ENCODE measurements at regions not wholly inside any gene's neighbourhood (a gene's known extent, or its start where the extent isn't known, plus 50 kb on each side); places are given as distances from the start of the nearest gene placed in this dataset.
"Not testable (repeated sequence)": the region's sequence is repeated elsewhere in the genome, so short reads cannot be mapped to it uniquely, and the experiment has no call there.

DNA sequence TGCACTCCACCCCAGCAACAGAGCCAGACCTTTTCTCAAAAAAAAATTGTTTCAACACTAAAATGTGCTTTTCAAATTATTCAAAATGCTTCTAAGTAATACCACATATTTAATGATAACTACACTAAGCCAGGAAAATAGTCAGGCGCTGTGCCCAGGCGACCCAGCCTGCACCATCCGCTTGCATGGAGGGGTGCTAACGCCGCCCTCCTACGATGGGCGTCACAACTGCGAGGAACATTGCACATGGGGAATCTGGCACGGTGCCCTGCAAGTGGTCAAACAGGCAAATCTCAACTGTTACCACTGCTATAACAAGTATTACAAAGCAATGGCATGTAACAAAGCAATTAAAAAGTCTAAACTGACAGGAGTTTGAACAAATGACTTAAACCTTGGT, 131.7 kb upstream of the PTPN20 start:
- H3K9ac ChIP-seq (ENCODE audit: insufficient read depth in 1 of 2, low read length in 2 of 2); H3K9me3 ChIP-seq (ENCODE audit: control insufficient read depth in 4 of 4, insufficient read depth in 3 of 4, low read length in 3 of 4); H3K4me3 ChIP-seq; H3K27me3 ChIP-seq (ENCODE audit: control insufficient read depth in 3 of 3, insufficient read depth in 3 of 3, low read length in 2 of 3); H3K4me1 ChIP-seq (ENCODE audit: control insufficient read depth in 5 of 5, insufficient read depth in 5 of 5, low read length in 5 of 5); H3K36me3 ChIP-seq (ENCODE audit: control insufficient read depth in 4 of 4, insufficient read depth in 4 of 4, low read length in 4 of 4); H3K27ac ChIP-seq (ENCODE audit: low read depth in 1 of 2, low read length in 1 of 2): not testable (repeated sequence)
- DNase-seq: peak; percentile 73 to 79 (median 77)
- peak; percentile 32 for ATAC-seq (ENCODE audit: insufficient read depth, low FRiP score)
- WGBS, 2 donors: 55 to 63% methylated on average over 9 of the region's 9 CpGs

DNA sequence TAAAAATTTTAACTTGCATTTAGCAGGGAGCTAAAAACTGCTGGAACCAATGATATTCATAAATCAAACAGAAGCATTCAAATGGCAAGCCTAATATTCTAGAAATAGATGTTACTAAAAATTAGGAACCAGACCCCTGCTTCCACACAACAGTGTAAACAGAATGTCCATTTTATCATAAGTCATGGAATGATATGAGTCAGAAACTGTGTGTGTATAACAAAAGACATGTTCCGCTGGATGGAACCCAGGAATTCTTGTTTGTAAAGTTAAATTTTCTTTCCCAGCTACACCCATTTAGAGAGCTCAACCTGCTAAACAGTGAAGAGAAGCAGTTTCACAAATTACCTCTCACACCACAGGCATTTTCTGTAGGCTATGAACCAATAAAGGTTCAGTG, 131.1 kb upstream of the PTPN20 start:
- not testable (repeated sequence) for H3K27me3 ChIP-seq (ENCODE audit: control insufficient read depth in 3 of 3, insufficient read depth in 3 of 3, low read length in 2 of 3); H3K4me3 ChIP-seq; H3K9ac ChIP-seq (ENCODE audit: insufficient read depth in 1 of 2, low read length in 2 of 2); H3K9me3 ChIP-seq (ENCODE audit: control insufficient read depth in 4 of 4, insufficient read depth in 3 of 4, low read length in 3 of 4); H3K4me1 ChIP-seq (ENCODE audit: control insufficient read depth in 5 of 5, insufficient read depth in 5 of 5, low read length in 5 of 5); H3K27ac ChIP-seq (ENCODE audit: low read depth in 1 of 2, low read length in 1 of 2); H3K36me3 ChIP-seq (ENCODE audit: control insufficient read depth in 4 of 4, insufficient read depth in 4 of 4, low read length in 4 of 4); DNase-seq; ATAC-seq (ENCODE audit: insufficient read depth, low FRiP score)
- WGBS, 2 donors: 64 to 90% methylated on average over 1 of the region's 1 CpG

DNA sequence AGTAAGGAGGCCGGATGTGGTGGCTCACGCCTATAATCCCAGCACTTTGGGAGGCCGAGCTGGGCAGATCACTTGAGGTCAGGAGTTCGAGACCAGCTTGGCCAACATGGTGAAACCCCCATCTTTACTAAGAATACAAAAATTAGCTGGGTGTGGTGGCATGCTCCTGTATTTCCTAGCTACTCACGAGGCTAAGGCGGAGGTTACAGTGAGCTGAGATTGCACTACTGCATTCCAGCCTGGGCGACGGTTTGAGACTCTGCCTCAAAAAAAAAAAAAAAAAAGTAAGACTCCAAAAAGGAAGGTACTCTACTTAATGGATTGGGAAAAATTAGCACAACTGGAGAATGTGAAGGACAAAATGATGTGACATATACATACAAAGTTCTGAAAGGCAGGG, 130.2 kb upstream of the PTPN20 start:
- not testable (repeated sequence) for ATAC-seq (ENCODE audit: insufficient read depth, low FRiP score); H3K4me1 ChIP-seq (ENCODE audit: control insufficient read depth in 5 of 5, insufficient read depth in 5 of 5, low read length in 5 of 5); H3K27me3 ChIP-seq (ENCODE audit: control insufficient read depth in 3 of 3, insufficient read depth in 3 of 3, low read length in 2 of 3); H3K9ac ChIP-seq (ENCODE audit: insufficient read depth in 1 of 2, low read length in 2 of 2); DNase-seq; H3K36me3 ChIP-seq (ENCODE audit: control insufficient read depth in 4 of 4, insufficient read depth in 4 of 4, low read length in 4 of 4); H3K27ac ChIP-seq (ENCODE audit: low read depth in 1 of 2, low read length in 1 of 2); H3K4me3 ChIP-seq; H3K9me3 ChIP-seq (ENCODE audit: control insufficient read depth in 4 of 4, insufficient read depth in 3 of 4, low read length in 3 of 4)
- WGBS, 2 donors: 90 to 96% methylated on average over 8 of the region's 8 CpGs

- H3K27me3 ChIP-seq (ENCODE audit: control insufficient read depth in 3 of 3, insufficient read depth in 3 of 3, low read length in 2 of 3); ATAC-seq (ENCODE audit: insufficient read depth, low FRiP score); H3K36me3 ChIP-seq (ENCODE audit: control insufficient read depth in 4 of 4, insufficient read depth in 4 of 4, low read length in 4 of 4); H3K4me3 ChIP-seq; H3K4me1 ChIP-seq (ENCODE audit: control insufficient read depth in 5 of 5, insufficient read depth in 5 of 5, low read length in 5 of 5); H3K27ac ChIP-seq (ENCODE audit: low read depth in 1 of 2, low read length in 1 of 2); H3K9me3 ChIP-seq (ENCODE audit: control insufficient read depth in 4 of 4, insufficient read depth in 3 of 4, low read length in 3 of 4); H3K9ac ChIP-seq (ENCODE audit: insufficient read depth in 1 of 2, low read length in 2 of 2): not testable (repeated sequence)
- DNase-seq: peak in 1 of 3 donors; percentile 2
- 78 to 90% methylated on average over 3 to 4 of the region's 4 CpGs for WGBS, 2 donors
Observed at GRCh38 chr10:46782001-46782874, 129.0 kb upstream of the PTPN20 start.

DNA sequence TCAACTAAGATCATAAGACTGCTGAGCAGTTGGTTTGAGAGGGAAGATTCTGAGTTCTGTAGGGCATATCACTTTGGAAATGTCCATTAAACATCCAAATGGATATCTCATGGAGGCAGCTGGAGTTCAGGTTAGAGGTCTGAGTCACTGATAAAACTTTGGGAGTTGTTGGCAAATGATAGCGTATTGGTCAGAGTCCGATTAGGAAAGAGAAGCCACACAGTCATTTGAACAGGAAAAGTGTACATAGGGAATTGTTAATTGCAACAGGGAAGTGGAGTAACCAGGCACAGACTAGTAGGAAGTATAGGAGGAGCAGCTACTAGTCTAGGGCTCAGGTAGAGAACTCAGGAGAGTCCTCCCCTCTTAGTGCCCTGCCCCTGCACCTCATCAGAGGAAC, 126.6 kb upstream of the PTPN20 start:
- H3K9ac ChIP-seq (ENCODE audit: insufficient read depth in 1 of 2, low read length in 2 of 2); H3K36me3 ChIP-seq (ENCODE audit: control insufficient read depth in 4 of 4, insufficient read depth in 4 of 4, low read length in 4 of 4); H3K4me3 ChIP-seq; ATAC-seq (ENCODE audit: insufficient read depth, low FRiP score); H3K27me3 ChIP-seq (ENCODE audit: control insufficient read depth in 3 of 3, insufficient read depth in 3 of 3, low read length in 2 of 3); H3K9me3 ChIP-seq (ENCODE audit: control insufficient read depth in 4 of 4, insufficient read depth in 3 of 4, low read length in 3 of 4); H3K4me1 ChIP-seq (ENCODE audit: control insufficient read depth in 5 of 5, insufficient read depth in 5 of 5, low read length in 5 of 5); H3K27ac ChIP-seq (ENCODE audit: low read depth in 1 of 2, low read length in 1 of 2); DNase-seq: not testable (repeated sequence)
- WGBS, 2 donors: 78 to 82% methylated on average over 2 of the region's 2 CpGs

- H3K9ac ChIP-seq (ENCODE audit: insufficient read depth in 1 of 2, low read length in 2 of 2): peak overlapping the region in 1 of 2 donors; percentile 25
- H3K4me1 ChIP-seq (ENCODE audit: control insufficient read depth in 5 of 5, insufficient read depth in 5 of 5, low read length in 5 of 5); ATAC-seq (ENCODE audit: insufficient read depth, low FRiP score); H3K27ac ChIP-seq (ENCODE audit: low read depth in 1 of 2, low read length in 1 of 2); H3K4me3 ChIP-seq; H3K27me3 ChIP-seq (ENCODE audit: control insufficient read depth in 3 of 3, insufficient read depth in 3 of 3, low read length in 2 of 3); H3K9me3 ChIP-seq (ENCODE audit: control insufficient read depth in 4 of 4, insufficient read depth in 3 of 4, low read length in 3 of 4); H3K36me3 ChIP-seq (ENCODE audit: control insufficient read depth in 4 of 4, insufficient read depth in 4 of 4, low read length in 4 of 4): not testable (repeated sequence)
- 41 to 61% methylated on average over 13 to 17 of the region's 18 CpGs for WGBS, 2 donors
- peak in 1 of 3 donors; percentile 7 for DNase-seq
Observed at GRCh38 chr10:46786125-46786517, 125.1 kb upstream of the PTPN20 start.

DNA sequence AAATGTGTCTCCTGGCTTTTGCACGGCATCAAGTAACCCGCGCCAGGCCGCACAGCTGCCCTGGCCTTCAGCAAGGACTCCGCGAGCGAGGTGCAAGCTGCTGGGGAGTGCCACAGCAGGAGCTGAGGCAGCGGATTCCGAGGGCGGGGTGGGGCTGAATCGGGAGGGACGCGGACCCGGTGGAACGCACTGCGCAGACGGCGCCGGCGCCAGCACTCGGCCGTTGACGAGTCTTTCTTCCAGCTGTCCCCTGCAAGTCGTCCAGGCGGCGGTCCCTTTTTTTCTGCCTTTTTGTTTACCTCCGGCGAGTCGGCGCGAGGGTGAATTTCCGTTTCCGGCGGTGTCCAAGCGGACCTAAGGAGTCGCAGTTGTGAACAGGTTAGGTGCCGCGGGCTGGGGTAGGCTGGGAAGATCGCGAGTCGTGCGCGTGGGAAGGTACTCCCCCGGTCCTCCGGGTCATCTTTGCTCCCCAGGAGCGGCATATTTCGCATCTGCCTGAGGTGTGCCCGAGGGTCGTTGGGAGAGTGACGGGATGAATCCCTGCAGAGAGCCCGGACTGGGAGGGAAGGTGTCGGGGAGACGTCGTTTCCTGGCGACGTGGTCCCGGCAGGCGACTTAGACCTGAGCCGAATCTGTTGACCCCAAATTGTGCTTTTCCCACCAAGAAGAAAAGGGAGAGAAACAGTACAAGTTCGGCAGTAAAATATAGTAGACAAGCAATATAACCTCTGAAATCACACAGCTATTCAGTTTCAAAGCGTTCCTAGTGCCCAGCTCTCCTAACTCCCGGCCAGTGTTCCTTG, 124.5 kb upstream of the PTPN20 start:
- ATAC-seq (ENCODE audit: insufficient read depth, low FRiP score) (peak; percentile 88), DNase-seq (peak; percentile 82 to 88 (median 86))
- peak overlapping the region; percentile 51 for H3K4me3 ChIP-seq
- not testable (repeated sequence) for H3K27me3 ChIP-seq (ENCODE audit: control insufficient read depth in 3 of 3, insufficient read depth in 3 of 3, low read length in 2 of 3); H3K36me3 ChIP-seq (ENCODE audit: control insufficient read depth in 4 of 4, insufficient read depth in 4 of 4, low read length in 4 of 4); H3K4me1 ChIP-seq (ENCODE audit: control insufficient read depth in 5 of 5, insufficient read depth in 5 of 5, low read length in 5 of 5); H3K9me3 ChIP-seq (ENCODE audit: control insufficient read depth in 4 of 4, insufficient read depth in 3 of 4, low read length in 3 of 4)
- H3K27ac ChIP-seq (ENCODE audit: low read depth in 1 of 2, low read length in 1 of 2): peak overlapping the region; percentile 79 to 84
- peak overlapping the region; percentile 55 to 89 for H3K9ac ChIP-seq (ENCODE audit: insufficient read depth in 1 of 2, low read length in 2 of 2)
- 0 to 1% methylated on average over 27 to 46 of the region's 62 CpGs for WGBS, 2 donors
